EH (cell line): ENCODE measurements at regions not wholly inside any gene's neighbourhood (a gene's known extent, or its start where the extent isn't known, plus 50 kb on each side); places are given as distances from the start of the nearest gene placed in this dataset.

Source experiments
- DNase-seq: peaks from one replicate; pipeline ENCODE4 v3.0.0-alpha.2; 2015; ENCODE audit warnings: low read depth

DNA sequence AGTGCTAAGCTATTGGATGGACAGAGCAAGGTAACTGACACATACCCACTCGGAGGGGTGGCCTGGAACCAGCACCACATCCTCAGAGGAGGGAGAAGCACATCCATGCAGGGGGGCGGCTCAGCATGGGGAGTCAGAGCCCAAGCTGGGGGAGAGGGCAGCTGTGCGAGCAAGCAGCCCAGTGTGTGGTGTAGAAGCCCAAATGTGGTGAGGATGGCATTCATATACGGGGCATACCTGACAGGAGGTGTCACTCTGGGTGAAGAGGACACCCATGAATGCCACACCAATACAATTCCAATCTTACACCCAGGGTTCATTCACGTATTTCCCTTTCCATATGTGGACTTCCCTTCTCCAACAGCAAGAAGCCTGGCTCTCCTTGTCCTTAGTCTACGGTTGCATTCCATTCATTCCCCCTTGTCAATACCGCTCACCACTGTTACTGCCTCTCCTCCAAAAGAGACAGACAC lies 58.7 kb upstream of the ACAN start:
- peak; percentile 55 for DNase-seq

DNA sequence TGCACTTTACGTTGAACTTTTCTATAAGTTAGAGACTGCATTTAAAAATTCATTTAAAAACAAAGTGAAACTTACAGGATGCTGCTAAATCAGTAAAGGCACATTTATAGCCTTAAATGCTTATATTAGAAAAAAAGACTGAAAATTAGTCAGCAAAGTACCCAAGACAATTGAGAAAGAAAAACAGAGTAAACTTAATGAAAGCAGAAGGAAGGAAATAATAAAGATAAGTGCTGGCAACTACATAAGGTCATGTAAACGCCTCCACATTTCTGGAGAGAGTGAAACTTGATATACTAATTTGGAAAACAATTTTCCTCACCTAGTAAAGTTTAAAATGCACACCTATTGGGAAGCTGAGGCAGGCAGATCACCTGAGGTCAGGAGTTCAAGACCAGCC lies 58.2 kb upstream of the ACAN start:
- peak; percentile 62 for DNase-seq

DNA sequence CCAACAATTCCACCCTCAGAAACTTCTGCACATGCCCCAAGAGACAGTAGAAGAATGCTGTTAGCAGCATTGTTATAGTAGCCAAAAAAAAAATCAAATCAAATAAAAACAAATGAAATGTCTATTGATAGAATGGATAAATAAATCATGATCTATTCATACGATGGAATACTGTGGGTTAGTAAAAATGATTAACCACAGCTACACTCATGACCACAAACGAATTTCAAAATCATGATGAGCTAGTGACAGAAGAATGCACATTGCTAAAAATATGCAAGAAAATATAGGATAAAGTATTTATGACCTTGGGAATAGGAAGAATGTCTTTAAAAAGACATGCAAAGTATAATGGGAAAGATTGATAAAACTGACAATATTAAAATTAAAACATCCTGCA lies 57.5 kb upstream of the ACAN start:
- peak; percentile 91 for DNase-seq

DNA sequence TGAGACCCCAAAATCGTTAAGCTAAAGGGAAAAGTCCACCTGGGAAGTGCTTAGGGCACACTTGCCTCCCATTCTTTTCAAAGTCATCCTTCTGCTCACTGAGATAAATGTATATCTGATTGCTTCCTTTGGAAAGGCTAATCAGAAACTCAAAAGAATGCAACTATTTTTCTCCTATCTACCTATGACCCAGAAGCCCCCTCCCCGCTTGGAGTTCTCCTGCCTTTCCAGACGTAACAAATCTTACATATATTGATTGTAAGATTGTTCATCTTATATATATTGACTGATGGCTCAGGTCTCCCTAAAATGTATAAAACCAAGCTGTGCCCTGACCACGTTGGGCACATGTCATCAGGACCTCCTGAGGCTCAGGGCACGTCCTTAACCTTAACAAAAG lies 56.8 kb upstream of the ACAN start:
- no peak for DNase-seq

DNA sequence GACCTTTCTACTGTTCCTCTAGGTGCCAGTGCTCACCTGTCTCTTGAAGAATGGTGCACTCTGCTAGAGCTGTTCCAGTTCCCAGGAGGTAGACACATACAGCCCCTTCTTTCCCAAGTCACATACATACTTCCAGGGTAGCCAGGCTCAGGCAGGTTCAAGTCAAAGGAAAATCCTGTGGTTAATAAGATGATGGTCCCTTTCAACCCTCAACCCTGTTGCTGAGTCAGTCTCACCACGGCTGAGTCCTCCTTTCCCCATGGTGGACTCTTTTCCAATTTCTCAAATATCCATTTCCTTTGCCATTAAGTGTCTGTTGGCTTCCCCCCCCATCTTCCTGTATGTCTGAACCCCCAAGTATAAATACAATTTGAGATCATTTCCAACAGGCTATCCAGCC lies 56.1 kb upstream of the ACAN start:
- DNase-seq, result peak; percentile 37

DNA sequence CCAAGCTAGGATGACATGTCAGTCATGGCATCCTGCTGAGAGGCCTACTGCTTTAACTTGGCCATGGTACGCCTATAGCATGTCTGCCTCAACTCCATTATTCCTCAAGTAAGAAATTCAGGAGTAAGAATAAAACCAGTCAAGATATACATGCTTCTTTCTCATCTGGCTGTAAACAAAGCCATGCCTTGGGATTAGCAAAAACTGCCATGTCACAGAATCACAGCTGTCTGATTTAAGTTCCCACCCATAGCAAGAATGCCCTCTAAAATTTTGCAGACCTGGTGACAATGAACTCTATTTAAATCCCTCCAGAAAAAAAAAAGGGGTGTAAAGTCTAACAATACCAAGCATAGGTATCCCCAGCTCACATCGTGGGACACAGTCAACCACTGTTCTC lies 55.6 kb upstream of the ACAN start:
- no peak for DNase-seq

DNA sequence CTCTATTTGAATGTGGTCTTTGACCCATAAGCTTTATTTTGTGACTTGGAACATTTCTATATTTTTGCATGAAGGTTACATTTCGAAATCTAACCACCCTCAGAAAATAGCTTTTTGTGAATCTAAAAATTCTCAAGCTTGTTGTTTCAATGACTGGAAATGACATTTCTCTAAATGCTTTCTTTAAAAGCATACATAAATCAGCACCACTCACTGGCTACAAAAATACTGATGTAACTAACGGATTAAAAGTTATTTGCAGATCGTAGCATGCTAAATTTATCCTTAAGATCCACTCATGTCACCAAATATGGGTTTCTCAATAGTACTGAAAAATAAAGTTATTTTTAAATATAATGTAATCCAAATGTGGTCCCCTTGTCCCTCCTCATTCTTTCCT lies 55.2 kb upstream of the ACAN start:
- DNase-seq, result peak; percentile 77

DNA sequence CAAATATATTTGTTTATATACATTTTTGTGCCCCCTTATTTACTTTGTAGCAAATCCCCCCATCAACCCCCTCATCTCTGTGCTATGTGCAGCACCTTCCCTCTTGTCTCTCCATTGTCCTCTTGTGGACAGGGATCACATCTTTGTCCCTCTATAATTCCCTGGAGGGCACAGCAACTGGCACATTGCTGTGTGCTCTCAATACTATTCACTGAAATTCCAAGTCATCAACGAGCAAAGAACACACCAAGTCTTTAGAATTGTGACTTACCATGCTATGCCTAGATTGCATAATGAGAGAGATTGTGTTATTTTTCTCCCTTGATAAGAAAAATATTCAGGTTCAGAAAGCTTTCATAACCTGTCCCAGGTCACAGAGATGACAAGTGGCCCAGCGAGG lies 54.6 kb upstream of the ACAN start:
- peak; percentile 21 for DNase-seq

DNA sequence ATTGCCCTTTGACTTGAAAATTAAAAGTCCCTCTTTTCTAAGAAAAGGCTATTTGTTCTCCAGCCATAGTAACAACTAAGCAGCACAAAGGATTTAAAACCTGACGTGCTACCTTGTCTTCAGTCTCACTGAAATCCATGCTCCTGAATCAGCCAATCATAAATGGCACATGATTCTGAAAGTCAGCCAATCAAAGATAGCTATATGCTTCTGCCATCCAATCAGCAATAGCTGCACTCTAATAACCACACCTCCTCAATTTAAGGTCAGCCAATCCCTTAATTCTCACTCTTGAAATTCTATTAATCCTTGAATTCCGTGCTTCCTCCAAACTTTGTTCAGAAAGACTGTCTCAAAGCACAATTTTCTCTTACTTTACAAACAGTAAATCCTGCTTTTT lies 53.5 kb upstream of the ACAN start:
- DNase-seq, result no peak

DNA sequence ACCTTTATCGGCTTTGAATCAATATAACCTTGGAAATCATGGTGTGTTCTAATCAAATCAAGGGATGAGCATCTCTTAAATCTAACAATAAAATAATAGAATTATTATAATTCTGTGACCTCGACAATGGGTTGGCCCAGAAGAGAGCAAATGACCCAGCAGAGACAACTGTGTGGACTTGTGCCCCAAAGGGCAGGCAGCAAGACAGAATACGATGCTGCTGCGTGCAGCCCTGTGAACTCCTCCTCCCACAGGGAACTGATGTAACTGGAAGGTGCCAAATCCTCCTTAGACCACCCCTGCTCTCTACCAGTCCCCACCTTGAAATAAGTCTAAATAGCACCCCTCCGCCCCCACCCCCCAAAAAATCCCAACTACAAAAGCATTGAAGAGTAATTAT lies 50.7 kb upstream of the ACAN start:
- DNase-seq, result no peak

DNA sequence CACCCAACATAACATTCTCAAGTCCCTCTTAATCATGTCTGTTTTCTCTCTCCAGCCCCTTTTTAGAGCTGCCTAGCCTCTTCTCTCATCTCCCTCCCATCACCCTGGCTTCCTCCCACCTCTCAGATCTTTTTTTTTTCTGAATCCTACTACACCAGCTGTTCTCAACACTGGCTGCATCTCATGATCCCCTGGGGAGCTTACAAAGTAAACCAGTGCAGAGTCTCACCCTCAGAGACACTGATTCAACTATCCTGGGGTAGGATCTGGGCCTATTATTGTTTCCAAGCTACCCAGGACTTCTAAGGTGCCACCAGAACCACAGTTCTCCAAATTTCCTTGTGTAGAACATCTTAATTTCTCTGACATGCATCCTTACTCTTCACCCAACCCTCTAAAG lies 50.3 kb upstream of the ACAN start:
- no peak for DNase-seq
